RWPE2 (cell line): ENCODE measurements at regions not wholly inside any gene's neighbourhood (a gene's known extent, or its start where the extent isn't known, plus 50 kb on each side); places are given as distances from the start of the nearest gene placed in this dataset.
"Not testable (repeated sequence)": the region's sequence is repeated elsewhere in the genome, so short reads cannot be mapped to it uniquely, and the experiment has no call there.

Experiments
- ATAC-seq: fragments of 200-7000 bp; cut with Tn5 transposase; 3 replicates; pipeline ENCODE4 v1.9.1; 2021; ENCODE audit warnings: low read depth
- DNase-seq: peaks from one replicate; pipeline ENCODE4 v3.0.0-alpha.2; 2020; ENCODE audit warnings: low spot score
- H3K27ac ChIP-seq: fragments of 450-650 bp; 2 replicates; pipeline ENCODE4 v1.5.1; 2017; ENCODE audit warnings: mild to moderate bottlenecking; ENCODE audit not compliant: poor library complexity, severe bottlenecking
- H3K27me3 ChIP-seq: fragments of 250-450 bp; sonication (Bioruptor Pico); 2 replicates; pipeline ENCODE4 v1.5.1; 2021; ENCODE audit warnings: mild to moderate bottlenecking, moderate library complexity; ENCODE audit not compliant: insufficient read depth, poor library complexity, severe bottlenecking
- H3K36me3 ChIP-seq: fragments of 250-450 bp; sonication (Bioruptor Pico); 2 replicates; pipeline ENCODE4 v1.5.1; 2020; ENCODE audit warnings: low read depth, mild to moderate bottlenecking, moderate library complexity
- H3K4me1 ChIP-seq: fragments of 250-450 bp; sonication (Bioruptor Pico); 2 replicates; pipeline ENCODE4 v1.5.1; 2021; ENCODE audit warnings: mild to moderate bottlenecking, moderate library complexity; ENCODE audit not compliant: insufficient read depth, poor library complexity, severe bottlenecking
- H3K4me3 ChIP-seq: fragments of 250-450 bp; sonication (Bioruptor Pico); 2 replicates; pipeline ENCODE4 v1.5.1; 2021; ENCODE audit warnings: mild to moderate bottlenecking, moderate library complexity; ENCODE audit not compliant: severe bottlenecking
- H3K9me3 ChIP-seq: fragments of 250-450 bp; sonication (Bioruptor Pico); 2 replicates; pipeline ENCODE4 v1.5.1; 2021; ENCODE audit warnings: mild to moderate bottlenecking, moderate library complexity; ENCODE audit not compliant: severe bottlenecking
- TF ChIP-seq, protein P1 (sequence below): fragments of 450-650 bp; IDR thresholded peaks from one replicate; pipeline ENCODE4 v1.5.1; 2017; ENCODE audit warnings: mild to moderate bottlenecking, moderate library complexity; ENCODE audit not compliant: poor library complexity, severe bottlenecking

DNA sequence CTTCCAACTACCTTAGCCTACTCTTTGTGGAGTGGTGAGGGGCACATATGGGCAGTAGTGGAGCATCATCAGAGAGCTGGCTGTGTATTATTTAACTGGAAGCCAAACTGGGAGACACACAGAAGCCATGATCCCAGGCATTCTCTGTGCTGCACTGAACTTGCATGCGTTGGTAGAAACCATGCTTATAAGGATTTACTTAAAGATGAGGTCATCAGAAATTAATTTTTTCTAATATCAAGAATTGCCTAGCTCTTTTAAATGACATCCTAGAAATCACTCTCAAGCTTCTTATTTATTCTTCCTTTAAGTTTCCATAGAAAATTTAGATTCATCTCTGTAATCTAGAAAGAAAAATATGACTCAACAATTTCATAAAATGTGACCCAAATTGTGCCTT, 136.2 kb downstream of the KCNK1 start:
- Histone ChIP-seq H3K27me3 (no peaks in the 10 kb centered on the region), H3K36me3 (no peaks in the 10 kb centered on the region), H3K27ac (no peak overlapping the region), H3K9me3 (no peaks in the 10 kb centered on the region), H3K4me1 (no peaks in the 10 kb centered on the region), H3K4me3 (no peak overlapping the region)
- ATAC-seq (no peak), DNase-seq (no peak)
- TF ChIP-seq, protein P1, sequence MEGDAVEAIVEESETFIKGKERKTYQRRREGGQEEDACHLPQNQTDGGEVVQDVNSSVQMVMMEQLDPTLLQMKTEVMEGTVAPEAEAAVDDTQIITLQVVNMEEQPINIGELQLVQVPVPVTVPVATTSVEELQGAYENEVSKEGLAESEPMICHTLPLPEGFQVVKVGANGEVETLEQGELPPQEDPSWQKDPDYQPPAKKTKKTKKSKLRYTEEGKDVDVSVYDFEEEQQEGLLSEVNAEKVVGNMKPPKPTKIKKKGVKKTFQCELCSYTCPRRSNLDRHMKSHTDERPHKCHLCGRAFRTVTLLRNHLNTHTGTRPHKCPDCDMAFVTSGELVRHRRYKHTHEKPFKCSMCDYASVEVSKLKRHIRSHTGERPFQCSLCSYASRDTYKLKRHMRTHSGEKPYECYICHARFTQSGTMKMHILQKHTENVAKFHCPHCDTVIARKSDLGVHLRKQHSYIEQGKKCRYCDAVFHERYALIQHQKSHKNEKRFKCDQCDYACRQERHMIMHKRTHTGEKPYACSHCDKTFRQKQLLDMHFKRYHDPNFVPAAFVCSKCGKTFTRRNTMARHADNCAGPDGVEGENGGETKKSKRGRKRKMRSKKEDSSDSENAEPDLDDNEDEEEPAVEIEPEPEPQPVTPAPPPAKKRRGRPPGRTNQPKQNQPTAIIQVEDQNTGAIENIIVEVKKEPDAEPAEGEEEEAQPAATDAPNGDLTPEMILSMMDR: no peak

DNA sequence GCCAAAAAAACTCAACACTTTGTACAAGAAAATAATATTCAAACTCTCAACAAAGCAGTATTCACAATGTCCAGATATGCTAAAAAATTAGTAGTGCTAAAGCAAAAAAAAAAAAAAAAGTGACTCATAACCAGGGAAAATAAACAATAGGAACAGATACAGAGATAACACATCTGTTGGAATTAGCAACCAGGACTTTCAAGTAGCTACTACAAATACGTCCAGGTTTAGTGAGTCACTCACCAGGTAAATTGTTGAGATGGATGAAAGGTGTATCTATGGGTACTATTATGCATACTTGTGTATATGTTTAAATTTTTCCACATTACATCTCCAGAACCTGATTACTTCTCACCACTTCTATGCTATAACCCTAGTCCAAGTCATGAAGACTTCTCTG, 144.8 kb upstream of the SLC35F3 start:
- no peak for ATAC-seq
- Histone ChIP-seq H3K4me1 (no peaks in the 10 kb centered on the region), H3K27me3 (no peaks in the 10 kb centered on the region), H3K27ac (no peak overlapping the region), H3K36me3 (no peaks in the 10 kb centered on the region), H3K4me3 (no peak overlapping the region), H3K9me3 (no peaks in the 10 kb centered on the region)
- DNase-seq: no peak
- TF ChIP-seq, protein P1: no peak

DNA sequence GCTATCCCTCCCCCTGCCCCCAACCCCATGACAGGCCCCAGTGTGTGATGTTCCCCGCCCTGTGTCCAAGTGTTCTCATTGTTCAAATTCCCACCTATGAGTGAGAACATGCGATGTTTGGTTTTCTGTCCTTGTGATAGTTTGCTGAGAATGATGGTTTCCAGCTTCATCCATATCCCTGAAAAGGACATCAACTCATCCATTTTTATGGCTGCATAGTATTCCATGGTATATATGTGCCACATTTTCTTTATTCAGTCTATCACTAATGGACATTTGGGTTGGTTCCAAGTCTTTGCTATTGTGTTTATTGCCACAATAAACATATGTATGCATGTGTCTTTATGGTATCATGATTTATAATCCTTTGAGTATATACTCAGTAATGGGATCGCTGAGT, 140.2 kb upstream of the SLC35F3 start:
- not testable (repeated sequence) for ATAC-seq

DNA sequence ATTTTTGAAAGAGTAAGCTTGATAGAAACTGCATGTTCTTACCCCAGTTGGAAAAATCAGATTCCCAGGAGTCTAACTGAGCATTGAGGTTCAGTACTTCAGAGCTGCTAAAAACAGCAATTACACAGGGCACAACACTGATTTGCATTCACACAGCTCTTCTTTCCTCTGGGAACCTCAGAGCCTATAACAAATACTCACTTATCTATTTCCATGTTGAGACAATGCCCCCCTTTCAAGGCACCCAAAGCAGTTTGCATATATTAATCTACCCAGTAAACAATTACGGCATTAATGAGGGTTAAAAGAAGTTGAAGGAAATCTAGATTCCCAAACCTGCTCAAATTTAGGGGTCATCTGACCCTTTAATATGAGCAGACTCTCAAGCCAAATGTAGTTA, 126.9 kb upstream of the SLC35F3 start:
- ATAC-seq: no peak
- TF ChIP-seq, protein P1: no peak
- Histone ChIP-seq H3K4me1 (no peaks in the 10 kb centered on the region), H3K4me3 (no peak overlapping the region), H3K27ac (no peak overlapping the region), H3K36me3 (no peaks in the 10 kb centered on the region), H3K9me3 (no peaks in the 10 kb centered on the region), H3K27me3 (no peaks in the 10 kb centered on the region)
- DNase-seq: no peak

More for the DNA sequence above, 140.2 kb upstream of the SLC35F3 start:
- DNase-seq, H3K36me3 ChIP-seq, H3K4me3 ChIP-seq, H3K27me3 ChIP-seq, H3K27ac ChIP-seq, H3K9me3 ChIP-seq, H3K4me1 ChIP-seq: not testable (repeated sequence)

GRCh38 chr1:233780049-233780448, 124.4 kb upstream of the SLC35F3 start:
- Histone ChIP-seq H3K4me1 (no peaks in the 10 kb centered on the region), H3K27me3 (no peaks in the 10 kb centered on the region), H3K36me3 (no peaks in the 10 kb centered on the region), H3K27ac (no peak overlapping the region), H3K4me3 (no peak overlapping the region), H3K9me3 (no peaks in the 10 kb centered on the region)
- DNase-seq (no peak), ATAC-seq (no peak)
- TF ChIP-seq, protein P1: no peak
